ENCODE measurements at regions not wholly inside any gene's neighbourhood (a gene's known extent, or its start where the extent isn't known, plus 50 kb on each side); places are given as distances from the start of the nearest gene placed in this dataset.

DNA sequence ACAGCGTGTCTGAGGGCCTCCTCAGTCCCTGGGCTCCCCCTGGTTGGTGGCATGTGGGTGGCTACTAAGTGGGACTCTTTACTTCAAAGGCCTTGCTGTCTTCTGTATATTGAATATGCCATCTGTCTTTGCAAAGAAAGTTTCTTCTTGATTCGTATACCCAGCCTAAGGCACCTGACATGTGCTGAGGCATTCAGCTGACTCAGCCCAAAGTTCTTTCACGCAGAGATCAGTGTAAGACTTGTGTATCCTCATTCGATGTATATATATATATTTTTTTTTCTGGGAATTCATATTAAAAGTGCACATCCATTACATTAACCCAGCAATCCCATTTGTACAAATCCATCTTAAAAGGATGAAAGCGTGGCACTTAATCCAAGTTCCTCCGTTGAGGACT, 115.1 kb upstream of the PMEPA1 start:
- TF ChIP-seq, protein P1, sequence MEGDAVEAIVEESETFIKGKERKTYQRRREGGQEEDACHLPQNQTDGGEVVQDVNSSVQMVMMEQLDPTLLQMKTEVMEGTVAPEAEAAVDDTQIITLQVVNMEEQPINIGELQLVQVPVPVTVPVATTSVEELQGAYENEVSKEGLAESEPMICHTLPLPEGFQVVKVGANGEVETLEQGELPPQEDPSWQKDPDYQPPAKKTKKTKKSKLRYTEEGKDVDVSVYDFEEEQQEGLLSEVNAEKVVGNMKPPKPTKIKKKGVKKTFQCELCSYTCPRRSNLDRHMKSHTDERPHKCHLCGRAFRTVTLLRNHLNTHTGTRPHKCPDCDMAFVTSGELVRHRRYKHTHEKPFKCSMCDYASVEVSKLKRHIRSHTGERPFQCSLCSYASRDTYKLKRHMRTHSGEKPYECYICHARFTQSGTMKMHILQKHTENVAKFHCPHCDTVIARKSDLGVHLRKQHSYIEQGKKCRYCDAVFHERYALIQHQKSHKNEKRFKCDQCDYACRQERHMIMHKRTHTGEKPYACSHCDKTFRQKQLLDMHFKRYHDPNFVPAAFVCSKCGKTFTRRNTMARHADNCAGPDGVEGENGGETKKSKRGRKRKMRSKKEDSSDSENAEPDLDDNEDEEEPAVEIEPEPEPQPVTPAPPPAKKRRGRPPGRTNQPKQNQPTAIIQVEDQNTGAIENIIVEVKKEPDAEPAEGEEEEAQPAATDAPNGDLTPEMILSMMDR (IDR thresholded peaks at IDR 0.05; ENCODE audit: borderline replicate concordance): no peak
- Histone ChIP-seq H3K27me3 (ENCODE audit: low read depth) (peaks cover 21% of the 10 kb centered on the region), H3K27ac (replicated peaks) (no peak overlapping the region), H3K9me3 (replicated peaks) (no peaks in the 10 kb centered on the region), H3K4me3 (no peak overlapping the region), H3K36me3 (no peaks in the 10 kb centered on the region), H3K4me1 (peaks cover 6% of the 10 kb centered on the region)
- intact Hi-C loops (cut with micrococcal nuclease): no loop called here
- DNase-seq: no peak

GRCh38 chr20:57821935-57822334, 112.1 kb upstream of the PMEPA1 start:
- H3K4me1 ChIP-seq: peaks cover 6% of the 10 kb centered on the region
- no peak for DNase-seq
- no peak overlapping the region for H3K4me3 ChIP-seq
- TF ChIP-seq, protein P1 (IDR thresholded peaks at IDR 0.05; ENCODE audit: borderline replicate concordance): no peak
- no peaks in the 10 kb centered on the region for H3K9me3 ChIP-seq (replicated peaks)
- no peaks in the 10 kb centered on the region for H3K36me3 ChIP-seq
- H3K27ac ChIP-seq (replicated peaks): no peak overlapping the region
- intact Hi-C loops (cut with micrococcal nuclease): no loop called here
- H3K27me3 ChIP-seq (ENCODE audit: low read depth): peaks cover 33% of the 10 kb centered on the region

- intact Hi-C loops (cut with micrococcal nuclease): no loop called here
- DNase-seq: no peak
- Histone ChIP-seq H3K27me3 (ENCODE audit: low read depth) (peaks cover 35% of the 10 kb centered on the region), H3K36me3 (no peaks in the 10 kb centered on the region), H3K4me3 (no peak overlapping the region), H3K4me1 (no peaks in the 10 kb centered on the region), H3K9me3 (replicated peaks) (no peaks in the 10 kb centered on the region), H3K27ac (replicated peaks) (no peak overlapping the region)
- TF ChIP-seq, protein P1 (IDR thresholded peaks at IDR 0.05; ENCODE audit: borderline replicate concordance): no peak
Measured at GRCh38 chr20:57819691-57820380, 110.0 kb upstream of the PMEPA1 start.

DNA sequence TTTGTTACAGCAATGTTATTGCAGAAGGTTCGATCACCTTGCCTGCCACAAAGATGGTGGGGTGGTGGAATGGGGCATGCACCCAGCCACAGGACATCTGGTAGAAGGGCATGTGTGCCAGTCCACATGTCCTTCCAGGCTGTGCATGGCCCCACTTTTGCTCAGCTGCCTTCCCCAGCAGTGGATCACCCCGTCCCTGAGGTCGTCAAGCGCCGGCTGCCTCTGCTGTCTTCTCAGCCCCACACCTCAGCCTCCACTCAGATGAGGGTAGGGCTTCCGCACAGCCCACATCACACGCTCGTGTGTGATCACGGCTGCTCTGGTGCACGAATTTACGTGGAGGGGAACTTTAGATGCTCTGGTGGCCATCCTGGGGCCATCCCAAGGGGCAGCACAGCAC, 109.5 kb upstream of the PMEPA1 start:
- no peaks in the 10 kb centered on the region for H3K4me1 ChIP-seq
- TF ChIP-seq, protein P1 (IDR thresholded peaks at IDR 0.05; ENCODE audit: borderline replicate concordance): no peak
- H3K9me3 ChIP-seq (replicated peaks): no peaks in the 10 kb centered on the region
- no peak overlapping the region for H3K4me3 ChIP-seq
- DNase-seq: no peak
- H3K27ac ChIP-seq (replicated peaks): no peak overlapping the region
- intact Hi-C loops (cut with micrococcal nuclease): no loop called here
- no peaks in the 10 kb centered on the region for H3K36me3 ChIP-seq
- H3K27me3 ChIP-seq (ENCODE audit: low read depth): peaks cover 40% of the 10 kb centered on the region

DNA sequence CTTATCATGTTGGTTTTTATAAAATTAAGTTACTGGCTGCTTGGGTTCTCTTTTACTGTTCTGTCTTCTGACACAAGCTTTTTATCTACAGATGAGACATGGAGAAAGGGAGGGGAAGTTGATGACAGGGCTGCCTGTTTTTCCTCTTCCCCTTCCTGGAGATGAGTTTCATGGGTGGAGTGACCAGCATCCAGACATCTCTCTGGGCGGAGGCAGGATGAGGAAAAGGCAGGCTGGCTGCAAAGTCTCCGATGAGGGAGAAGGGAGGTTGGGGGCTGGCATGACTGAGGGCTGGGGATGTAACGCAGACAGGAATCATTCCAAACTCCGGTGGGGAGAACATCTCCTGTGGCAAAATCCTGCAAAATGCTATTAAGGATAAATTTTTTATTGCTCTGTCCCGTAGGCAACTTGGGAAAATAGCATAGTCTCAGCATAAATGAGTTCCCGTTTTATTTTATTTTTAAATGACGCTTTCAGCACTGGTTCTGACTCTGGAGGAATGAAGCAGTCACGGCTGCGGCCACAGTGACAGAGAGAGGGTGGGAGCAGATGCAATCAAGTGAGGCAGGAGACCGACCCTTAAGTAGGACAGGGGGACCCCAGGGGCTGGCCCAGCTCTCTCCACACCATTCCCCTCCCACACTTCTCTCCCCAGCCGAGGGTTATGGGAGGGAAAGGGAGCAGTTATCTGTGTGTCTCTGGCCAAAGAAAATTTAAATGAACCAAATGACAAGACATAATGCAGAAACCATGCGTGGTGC, 108.8 kb upstream of the PMEPA1 start:
- TF ChIP-seq, protein P1 (IDR thresholded peaks at IDR 0.05; ENCODE audit: borderline replicate concordance): no peak
- DNase-seq: no peak
- Histone ChIP-seq H3K27me3 (ENCODE audit: low read depth) (peaks cover 43% of the 10 kb centered on the region), H3K36me3 (no peaks in the 10 kb centered on the region), H3K9me3 (replicated peaks) (no peaks in the 10 kb centered on the region), H3K27ac (replicated peaks) (no peak overlapping the region), H3K4me1 (no peaks in the 10 kb centered on the region), H3K4me3 (no peak overlapping the region)
- intact Hi-C loops (cut with micrococcal nuclease): no loop called here

Measured in left ventricle myocardium inferior (tissue), 1 donor.